T follicular helper cell (primary cell): ENCODE measurements at regions not wholly inside any gene's neighbourhood (a gene's known extent, or its start where the extent isn't known, plus 50 kb on each side); places are given as distances from the start of the nearest gene placed in this dataset.

Source experiments
- DNase-seq: peaks from one replicate; pipeline ENCODE4 v3.0.0-alpha.2; 2020; ENCODE audit warnings: low read depth

GRCh38 chr1:5465281-5465711, 526.9 kb downstream of the NPHP4 start:
- no peak for DNase-seq

GRCh38 chr1:5464366-5464765, 527.9 kb downstream of the NPHP4 start:
- DNase-seq: no peak

- no peak for DNase-seq
Observed at GRCh38 chr1:5460974-5461373, 531.3 kb downstream of the NPHP4 start.

GRCh38 chr1:5459839-5460610, 532.2 kb downstream of the NPHP4 start:
- no peak for DNase-seq

GRCh38 chr1:5458248-5458647, 534.0 kb downstream of the NPHP4 start:
- no peak for DNase-seq

- DNase-seq: no peak
Observed at GRCh38 chr1:5456090-5456811, 536.0 kb downstream of the NPHP4 start.

- no peak for DNase-seq
Observed at GRCh38 chr1:5455651-5456050, 536.6 kb downstream of the NPHP4 start.

- DNase-seq: no peak
Observed at GRCh38 chr1:5455056-5455455, 537.2 kb downstream of the NPHP4 start.

GRCh38 chr1:5453347-5453746, 538.9 kb downstream of the NPHP4 start:
- DNase-seq: no peak

- DNase-seq: no peak
Observed at GRCh38 chr1:5451671-5452070, 540.6 kb downstream of the NPHP4 start.

GRCh38 chr1:5448486-5448885, 543.7 kb downstream of the NPHP4 start:
- no peak for DNase-seq

GRCh38 chr1:5447503-5447960, 544.7 kb downstream of the NPHP4 start:
- no peak for DNase-seq

- DNase-seq: no peak
Observed at GRCh38 chr1:5444396-5444795, 547.8 kb downstream of the NPHP4 start.

GRCh38 chr1:5436808-5437207, 555.4 kb downstream of the NPHP4 start:
- DNase-seq: no peak

GRCh38 chr1:5435414-5435813, 556.8 kb downstream of the NPHP4 start:
- no peak for DNase-seq

GRCh38 chr1:5432436-5432835, 559.8 kb downstream of the NPHP4 start:
- DNase-seq: no peak

- DNase-seq: no peak
Observed at GRCh38 chr1:5430911-5431697, 561.1 kb downstream of the NPHP4 start.

- no peak for DNase-seq
Observed at GRCh38 chr1:5430136-5430535, 562.1 kb downstream of the NPHP4 start.

- no peak for DNase-seq
Observed at GRCh38 chr1:5428351-5428750, 563.9 kb downstream of the NPHP4 start.

- no peak for DNase-seq
Observed at GRCh38 chr1:5427026-5427613, 565.1 kb downstream of the NPHP4 start.

- no peak for DNase-seq
Observed at GRCh38 chr1:5424802-5425703, 567.2 kb downstream of the NPHP4 start.
